ENCODE measurements at regions not wholly inside any gene's neighbourhood (a gene's known extent, or its start where the extent isn't known, plus 50 kb on each side); places are given as distances from the start of the nearest gene placed in this dataset.

DNA sequence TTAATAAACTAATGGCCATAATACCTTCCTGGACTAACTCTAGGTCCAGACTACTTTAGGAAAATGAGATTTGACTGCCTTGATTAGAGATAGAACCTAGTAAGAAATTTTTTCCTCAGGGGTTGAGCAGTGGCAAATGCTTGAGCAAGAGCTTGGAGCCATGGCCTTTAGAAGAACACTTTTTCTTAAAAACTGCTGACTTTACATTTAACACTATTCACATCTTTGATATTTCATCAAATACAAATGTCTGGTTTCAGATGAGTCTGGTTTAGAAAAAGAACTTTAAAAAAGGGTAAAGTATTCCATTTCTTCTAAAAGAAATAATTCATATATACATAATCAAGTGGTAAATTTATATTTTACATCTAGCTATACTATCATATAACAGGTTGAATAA, 680.9 kb upstream of the PITX2 start:
- no peaks in the 10 kb centered on the region for H3K27me3 ChIP-seq (ENCODE audit: control insufficient read depth in 4 of 4, insufficient read depth in 4 of 4, low read length in 3 of 4)
- no peak overlapping the region for H3K4me3 ChIP-seq (ENCODE audit: low read depth in 1 of 3, low read length in 3 of 3)
- H3K27ac ChIP-seq (ENCODE audit: low read depth in 1 of 2, low read length in 2 of 2): no peak overlapping the region
- H3K36me3 ChIP-seq (ENCODE audit: control insufficient read depth in 4 of 4, insufficient read depth in 3 of 4, low read depth in 1 of 4, low read length in 3 of 4): no peaks in the 10 kb centered on the region
- TF ChIP-seq, protein P1, sequence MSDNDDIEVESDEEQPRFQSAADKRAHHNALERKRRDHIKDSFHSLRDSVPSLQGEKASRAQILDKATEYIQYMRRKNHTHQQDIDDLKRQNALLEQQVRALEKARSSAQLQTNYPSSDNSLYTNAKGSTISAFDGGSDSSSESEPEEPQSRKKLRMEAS (IDR thresholded peaks at IDR 0.05): no peak
- no peak for TF ChIP-seq RAD21 (IDR thresholded peaks at IDR 0.05)
- H3K4me1 ChIP-seq (ENCODE audit: control insufficient read depth in 4 of 4, insufficient read depth in 4 of 4, low read length in 3 of 4): no peaks in the 10 kb centered on the region
- no peaks in the 10 kb centered on the region for H3K9me3 ChIP-seq (ENCODE audit: control insufficient read depth in 4 of 4, low read length in 3 of 4)
- no peak overlapping the region for H3K9ac ChIP-seq (ENCODE audit: low read depth in 1 of 2, low read length in 2 of 2)
- DNase-seq (ENCODE audit: low spot score): no peak

DNA sequence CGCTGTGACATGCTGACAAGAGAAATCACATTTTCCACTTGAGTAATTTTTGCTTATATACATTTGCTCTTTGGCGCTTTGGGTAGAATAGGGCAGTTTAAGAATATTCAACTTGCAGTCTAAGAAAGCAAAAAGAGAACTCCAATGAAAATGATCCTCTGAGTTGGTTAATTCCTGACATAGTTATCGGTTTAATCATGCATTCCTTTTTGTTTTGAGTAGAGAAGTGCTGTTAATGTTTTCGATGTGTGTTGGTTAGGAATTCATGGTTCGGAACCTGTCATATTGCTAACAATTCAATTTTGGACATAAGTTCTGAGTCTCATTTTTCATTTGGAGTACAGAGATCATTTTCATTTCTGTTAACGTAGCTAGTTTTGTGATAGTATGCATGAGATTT, 700.6 kb upstream of the PITX2 start:
- TF ChIP-seq SP1 (IDR thresholded peaks at IDR 0.05) (no peak), NR2F2 (IDR thresholded peaks at IDR 0.05) (no peak), EGR1 (IDR thresholded peaks at IDR 0.05; ENCODE audit: low read depth in 2 of 2) (no peak), JUND (IDR thresholded peaks at IDR 0.05) (no peak), TAF1 (conservative IDR thresholded peaks at IDR 0.05) (no peak), FOXA1 (IDR thresholded peaks at IDR 0.05) (no peak), HNF4G (IDR thresholded peaks at IDR 0.05) (no peak), HNF4A (conservative IDR thresholded peaks at IDR 0.05) (no peak), FOXA2 (IDR thresholded peaks at IDR 0.05) (no peak), YY1 (IDR thresholded peaks at IDR 0.05) (no peak), RAD21 (IDR thresholded peaks at IDR 0.05) (no peak)
- TF ChIP-seq, protein P2, sequence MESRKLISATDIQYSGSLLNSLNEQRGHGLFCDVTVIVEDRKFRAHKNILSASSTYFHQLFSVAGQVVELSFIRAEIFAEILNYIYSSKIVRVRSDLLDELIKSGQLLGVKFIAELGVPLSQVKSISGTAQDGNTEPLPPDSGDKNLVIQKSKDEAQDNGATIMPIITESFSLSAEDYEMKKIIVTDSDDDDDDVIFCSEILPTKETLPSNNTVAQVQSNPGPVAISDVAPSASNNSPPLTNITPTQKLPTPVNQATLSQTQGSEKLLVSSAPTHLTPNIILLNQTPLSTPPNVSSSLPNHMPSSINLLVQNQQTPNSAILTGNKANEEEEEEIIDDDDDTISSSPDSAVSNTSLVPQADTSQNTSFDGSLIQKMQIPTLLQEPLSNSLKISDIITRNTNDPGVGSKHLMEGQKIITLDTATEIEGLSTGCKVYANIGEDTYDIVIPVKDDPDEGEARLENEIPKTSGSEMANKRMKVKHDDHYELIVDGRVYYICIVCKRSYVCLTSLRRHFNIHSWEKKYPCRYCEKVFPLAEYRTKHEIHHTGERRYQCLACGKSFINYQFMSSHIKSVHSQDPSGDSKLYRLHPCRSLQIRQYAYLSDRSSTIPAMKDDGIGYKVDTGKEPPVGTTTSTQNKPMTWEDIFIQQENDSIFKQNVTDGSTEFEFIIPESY (IDR thresholded peaks at IDR 0.05): no peak
- TF ChIP-seq, protein P3, sequence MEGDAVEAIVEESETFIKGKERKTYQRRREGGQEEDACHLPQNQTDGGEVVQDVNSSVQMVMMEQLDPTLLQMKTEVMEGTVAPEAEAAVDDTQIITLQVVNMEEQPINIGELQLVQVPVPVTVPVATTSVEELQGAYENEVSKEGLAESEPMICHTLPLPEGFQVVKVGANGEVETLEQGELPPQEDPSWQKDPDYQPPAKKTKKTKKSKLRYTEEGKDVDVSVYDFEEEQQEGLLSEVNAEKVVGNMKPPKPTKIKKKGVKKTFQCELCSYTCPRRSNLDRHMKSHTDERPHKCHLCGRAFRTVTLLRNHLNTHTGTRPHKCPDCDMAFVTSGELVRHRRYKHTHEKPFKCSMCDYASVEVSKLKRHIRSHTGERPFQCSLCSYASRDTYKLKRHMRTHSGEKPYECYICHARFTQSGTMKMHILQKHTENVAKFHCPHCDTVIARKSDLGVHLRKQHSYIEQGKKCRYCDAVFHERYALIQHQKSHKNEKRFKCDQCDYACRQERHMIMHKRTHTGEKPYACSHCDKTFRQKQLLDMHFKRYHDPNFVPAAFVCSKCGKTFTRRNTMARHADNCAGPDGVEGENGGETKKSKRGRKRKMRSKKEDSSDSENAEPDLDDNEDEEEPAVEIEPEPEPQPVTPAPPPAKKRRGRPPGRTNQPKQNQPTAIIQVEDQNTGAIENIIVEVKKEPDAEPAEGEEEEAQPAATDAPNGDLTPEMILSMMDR (IDR thresholded peaks at IDR 0.05; ENCODE audit: low read depth, low read length, missing input control): no peak
- TF ChIP-seq, protein P4, sequence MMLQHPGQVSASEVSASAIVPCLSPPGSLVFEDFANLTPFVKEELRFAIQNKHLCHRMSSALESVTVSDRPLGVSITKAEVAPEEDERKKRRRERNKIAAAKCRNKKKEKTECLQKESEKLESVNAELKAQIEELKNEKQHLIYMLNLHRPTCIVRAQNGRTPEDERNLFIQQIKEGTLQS (IDR thresholded peaks at IDR 0.05): no peak
- TF ChIP-seq, protein P5, sequence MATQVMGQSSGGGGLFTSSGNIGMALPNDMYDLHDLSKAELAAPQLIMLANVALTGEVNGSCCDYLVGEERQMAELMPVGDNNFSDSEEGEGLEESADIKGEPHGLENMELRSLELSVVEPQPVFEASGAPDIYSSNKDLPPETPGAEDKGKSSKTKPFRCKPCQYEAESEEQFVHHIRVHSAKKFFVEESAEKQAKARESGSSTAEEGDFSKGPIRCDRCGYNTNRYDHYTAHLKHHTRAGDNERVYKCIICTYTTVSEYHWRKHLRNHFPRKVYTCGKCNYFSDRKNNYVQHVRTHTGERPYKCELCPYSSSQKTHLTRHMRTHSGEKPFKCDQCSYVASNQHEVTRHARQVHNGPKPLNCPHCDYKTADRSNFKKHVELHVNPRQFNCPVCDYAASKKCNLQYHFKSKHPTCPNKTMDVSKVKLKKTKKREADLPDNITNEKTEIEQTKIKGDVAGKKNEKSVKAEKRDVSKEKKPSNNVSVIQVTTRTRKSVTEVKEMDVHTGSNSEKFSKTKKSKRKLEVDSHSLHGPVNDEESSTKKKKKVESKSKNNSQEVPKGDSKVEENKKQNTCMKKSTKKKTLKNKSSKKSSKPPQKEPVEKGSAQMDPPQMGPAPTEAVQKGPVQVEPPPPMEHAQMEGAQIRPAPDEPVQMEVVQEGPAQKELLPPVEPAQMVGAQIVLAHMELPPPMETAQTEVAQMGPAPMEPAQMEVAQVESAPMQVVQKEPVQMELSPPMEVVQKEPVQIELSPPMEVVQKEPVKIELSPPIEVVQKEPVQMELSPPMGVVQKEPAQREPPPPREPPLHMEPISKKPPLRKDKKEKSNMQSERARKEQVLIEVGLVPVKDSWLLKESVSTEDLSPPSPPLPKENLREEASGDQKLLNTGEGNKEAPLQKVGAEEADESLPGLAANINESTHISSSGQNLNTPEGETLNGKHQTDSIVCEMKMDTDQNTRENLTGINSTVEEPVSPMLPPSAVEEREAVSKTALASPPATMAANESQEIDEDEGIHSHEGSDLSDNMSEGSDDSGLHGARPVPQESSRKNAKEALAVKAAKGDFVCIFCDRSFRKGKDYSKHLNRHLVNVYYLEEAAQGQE (IDR thresholded peaks at IDR 0.05): no peak
- Histone ChIP-seq H3K4me3 (ENCODE audit: low read depth in 1 of 3, low read length in 3 of 3) (no peak overlapping the region), H3K9me3 (ENCODE audit: control insufficient read depth in 4 of 4, low read length in 3 of 4) (no peaks in the 10 kb centered on the region), H3K27ac (ENCODE audit: low read depth in 1 of 2, low read length in 2 of 2) (no peak overlapping the region), H3K36me3 (ENCODE audit: control insufficient read depth in 4 of 4, insufficient read depth in 3 of 4, low read depth in 1 of 4, low read length in 3 of 4) (no peaks in the 10 kb centered on the region), H3K27me3 (ENCODE audit: control insufficient read depth in 4 of 4, insufficient read depth in 4 of 4, low read length in 3 of 4) (no peaks in the 10 kb centered on the region), H3K9ac (ENCODE audit: low read depth in 1 of 2, low read length in 2 of 2) (no peak overlapping the region), H3K4me1 (ENCODE audit: control insufficient read depth in 4 of 4, insufficient read depth in 4 of 4, low read length in 3 of 4) (no peaks in the 10 kb centered on the region)
- 80% methylated on average over 6 of the region's 6 CpGs for WGBS
- DNase-seq (ENCODE audit: low spot score): no peak

Data from liver (tissue), 8 donors.